GM12878 (cell line): ENCODE measurements at regions not wholly inside any gene's neighbourhood (a gene's known extent, or its start where the extent isn't known, plus 50 kb on each side); places are given as distances from the start of the nearest gene placed in this dataset.

ENCODE experiments used
- CHD2 ChIP-seq: IDR thresholded peaks from 2 replicates; pipeline ENCODE4 v1.6.1; 2011; ENCODE audit warnings: low read depth, low read length, improper control_type of control experiment, borderline replicate concordance
- CREB1 ChIP-seq: IDR thresholded peaks from 2 replicates; pipeline ENCODE4 v1.6.1; 2012; ENCODE audit warnings: low read depth, mild to moderate bottlenecking, inconsistent platforms
- EZH2 ChIP-seq: IDR thresholded peaks from 2 replicates; pipeline ENCODE4 v1.6.1; 2012; ENCODE audit warnings: low read depth, mild to moderate bottlenecking, control low read depth, inconsistent platforms, low read length, borderline replicate concordance; ENCODE audit not compliant: control insufficient read depth
- PAX8 ChIP-seq: fragments of 450-650 bp; IDR thresholded peaks from 2 replicates; pipeline ENCODE4 v1.6.1; 2017; ENCODE audit warnings: mild to moderate bottlenecking, moderate library complexity
- PML ChIP-seq: IDR thresholded peaks from 2 replicates; pipeline ENCODE4 v1.6.1; 2012; ENCODE audit warnings: low read length, inconsistent platforms
- POLR2A ChIP-seq: IDR thresholded peaks from 2 replicates; pipeline ENCODE4 v1.6.1; 2011; ENCODE audit warnings: low read depth, mild to moderate bottlenecking, low read length
- POLR2AphosphoS5 ChIP-seq: IDR thresholded peaks from 2 replicates; pipeline ENCODE4 v1.6.1; 2011; ENCODE audit warnings: mild to moderate bottlenecking, low read length, inconsistent platforms
- RAD51 ChIP-seq: fragments of 450-650 bp; IDR thresholded peaks from 2 replicates; pipeline ENCODE4 v1.6.1; 2016; ENCODE audit warnings: moderate library complexity, mild to moderate bottlenecking, inconsistent platforms
- SUZ12 ChIP-seq: fragments of 200-600 bp; sonication (generic); IDR thresholded peaks from one replicate; pipeline ENCODE4 v1.6.1; 2018; ENCODE audit warnings: antibody characterized with exemption, mild to moderate bottlenecking; ENCODE audit not compliant: unreplicated experiment
- ZNF274 ChIP-seq: IDR thresholded peaks from one replicate; pipeline ENCODE4 v1.8.0; 2011; ENCODE audit not compliant: insufficient read length, insufficient read depth
- TF ChIP-seq, protein P1 (sequence below), 3 experiments: IDR thresholded peaks in 2 of 3; conservative IDR thresholded peaks in 1 of 3; 2 replicates each; pipeline ENCODE4 v1.5.1; 2011; ENCODE audit warnings: low read depth in 3 of 3, low read length in 3 of 3, mild to moderate bottlenecking in 3 of 3, control low read depth in 2 of 3, moderate library complexity in 2 of 3, inconsistent platforms in 1 of 3, mixed read lengths in 1 of 3; ENCODE audit not compliant: control insufficient read depth in 2 of 3, insufficient read depth in 1 of 3; ENCODE audit errors: extremely low read depth in 1 of 3
- TF ChIP-seq, protein P2 (sequence below): IDR thresholded peaks from 2 replicates; pipeline ENCODE4 v1.6.1; 2011; ENCODE audit warnings: borderline replicate concordance, low read depth, mild to moderate bottlenecking, moderate library complexity, low read length; ENCODE audit not compliant: insufficient read depth, poor library complexity, severe bottlenecking
- TF ChIP-seq, protein P3 (sequence below): IDR thresholded peaks from 2 replicates; pipeline ENCODE4 v1.6.1; 2012; ENCODE audit warnings: low read depth, low read length, improper control_type of control experiment

DNA sequence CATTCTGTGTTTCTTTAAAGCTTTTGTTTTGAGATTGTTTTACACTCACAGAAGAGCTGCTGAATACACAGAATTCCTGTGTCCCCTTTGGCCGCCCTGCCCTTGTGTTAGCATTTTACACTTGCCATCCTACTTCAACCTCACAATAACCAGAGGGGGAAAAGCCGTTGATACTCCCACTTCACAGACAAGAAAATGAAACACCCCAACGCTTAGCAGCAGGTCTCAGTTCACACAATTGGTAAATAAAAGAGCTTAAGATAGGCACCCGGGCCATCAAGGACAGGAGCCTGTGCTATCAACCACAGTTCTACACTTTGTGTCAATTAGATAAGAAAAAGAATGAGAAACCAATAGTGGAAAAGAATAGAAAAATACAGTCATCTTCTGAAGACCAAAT is 178.0 kb downstream of the SYK start:
- no peak for TF ChIP-seq ZNF274
- no peak for TF ChIP-seq POLR2A
- TF ChIP-seq EZH2: no peak
- TF ChIP-seq CHD2: no peak
- no peak for TF ChIP-seq PAX8
- no peak for TF ChIP-seq PML
- TF ChIP-seq, protein P1, sequence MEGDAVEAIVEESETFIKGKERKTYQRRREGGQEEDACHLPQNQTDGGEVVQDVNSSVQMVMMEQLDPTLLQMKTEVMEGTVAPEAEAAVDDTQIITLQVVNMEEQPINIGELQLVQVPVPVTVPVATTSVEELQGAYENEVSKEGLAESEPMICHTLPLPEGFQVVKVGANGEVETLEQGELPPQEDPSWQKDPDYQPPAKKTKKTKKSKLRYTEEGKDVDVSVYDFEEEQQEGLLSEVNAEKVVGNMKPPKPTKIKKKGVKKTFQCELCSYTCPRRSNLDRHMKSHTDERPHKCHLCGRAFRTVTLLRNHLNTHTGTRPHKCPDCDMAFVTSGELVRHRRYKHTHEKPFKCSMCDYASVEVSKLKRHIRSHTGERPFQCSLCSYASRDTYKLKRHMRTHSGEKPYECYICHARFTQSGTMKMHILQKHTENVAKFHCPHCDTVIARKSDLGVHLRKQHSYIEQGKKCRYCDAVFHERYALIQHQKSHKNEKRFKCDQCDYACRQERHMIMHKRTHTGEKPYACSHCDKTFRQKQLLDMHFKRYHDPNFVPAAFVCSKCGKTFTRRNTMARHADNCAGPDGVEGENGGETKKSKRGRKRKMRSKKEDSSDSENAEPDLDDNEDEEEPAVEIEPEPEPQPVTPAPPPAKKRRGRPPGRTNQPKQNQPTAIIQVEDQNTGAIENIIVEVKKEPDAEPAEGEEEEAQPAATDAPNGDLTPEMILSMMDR (IDR thresholded peaks at IDR 0.05 in 2 of 3, conservative IDR thresholded peaks at IDR 0.05 in 1 of 3; ENCODE audit: control insufficient read depth in 2 of 3, extremely low read depth in 1 of 3, insufficient read depth in 1 of 3, low read depth in 3 of 3, low read length in 3 of 3): no peak
- TF ChIP-seq RAD51: no peak
- TF ChIP-seq, protein P2, sequence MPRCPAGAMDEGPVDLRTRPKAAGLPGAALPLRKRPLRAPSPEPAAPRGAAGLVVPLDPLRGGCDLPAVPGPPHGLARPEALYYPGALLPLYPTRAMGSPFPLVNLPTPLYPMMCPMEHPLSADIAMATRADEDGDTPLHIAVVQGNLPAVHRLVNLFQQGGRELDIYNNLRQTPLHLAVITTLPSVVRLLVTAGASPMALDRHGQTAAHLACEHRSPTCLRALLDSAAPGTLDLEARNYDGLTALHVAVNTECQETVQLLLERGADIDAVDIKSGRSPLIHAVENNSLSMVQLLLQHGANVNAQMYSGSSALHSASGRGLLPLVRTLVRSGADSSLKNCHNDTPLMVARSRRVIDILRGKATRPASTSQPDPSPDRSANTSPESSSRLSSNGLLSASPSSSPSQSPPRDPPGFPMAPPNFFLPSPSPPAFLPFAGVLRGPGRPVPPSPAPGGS: no peak
- no peak for TF ChIP-seq SUZ12
- TF ChIP-seq, protein P3, sequence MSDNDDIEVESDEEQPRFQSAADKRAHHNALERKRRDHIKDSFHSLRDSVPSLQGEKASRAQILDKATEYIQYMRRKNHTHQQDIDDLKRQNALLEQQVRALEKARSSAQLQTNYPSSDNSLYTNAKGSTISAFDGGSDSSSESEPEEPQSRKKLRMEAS: no peak
- no peak for TF ChIP-seq CREB1
- no peak for TF ChIP-seq POLR2AphosphoS5
